ENCODE measurements at regions not wholly inside any gene's neighbourhood (a gene's known extent, or its start where the extent isn't known, plus 50 kb on each side); places are given as distances from the start of the nearest gene placed in this dataset.

DNA sequence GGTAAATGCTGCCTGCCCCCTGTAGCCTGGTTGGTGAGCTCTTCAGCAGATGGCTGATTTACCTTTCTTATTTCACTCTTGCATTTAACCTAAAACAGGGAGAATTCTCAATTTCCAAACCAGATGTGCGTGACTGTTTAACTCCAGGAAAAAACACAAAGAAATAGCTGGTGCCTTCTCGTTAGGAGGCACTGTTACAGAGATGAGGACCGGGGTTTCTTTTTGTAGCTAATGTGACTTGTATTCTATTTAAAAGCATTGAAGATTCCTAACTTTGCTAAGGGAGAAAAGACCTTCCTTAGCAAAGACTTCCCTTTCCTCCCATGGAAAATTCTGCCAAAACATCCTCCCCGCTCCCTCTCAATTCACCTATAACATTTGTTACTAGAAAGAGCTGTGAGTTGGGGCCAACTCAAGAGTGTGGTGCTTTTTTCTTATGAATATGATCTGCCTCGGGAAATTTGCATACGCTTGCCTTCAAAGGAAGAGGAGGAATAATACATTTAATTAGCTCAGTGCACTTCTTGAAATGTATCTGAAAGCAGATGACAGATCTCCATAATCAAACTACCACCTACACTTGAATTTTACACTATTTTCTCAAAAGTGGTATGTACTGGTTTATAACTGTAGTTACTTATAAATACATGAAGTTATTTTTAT lies 102.0 kb upstream of the ARID2 start:
- Histone ChIP-seq H3K4me3 (no peak overlapping the region), H3K4me2 (ENCODE audit: insufficient read depth, low read length) (no peak overlapping the region), H2AFZ (ENCODE audit: low read depth, low read length) (no peak overlapping the region), H3K4me1 (replicated peaks in 1 of 2; ENCODE audit: control insufficient read depth in 2 of 2, insufficient read depth in 2 of 2, low read length in 2 of 2) (no peaks in the 10 kb centered on the region), H4K20me1 (replicated peaks; ENCODE audit: control insufficient read depth, insufficient read depth, low read length) (no peaks in the 10 kb centered on the region), H3K9ac (ENCODE audit: insufficient read depth in 1 of 2, low read depth in 2 of 2, low read length in 2 of 2) (no peak overlapping the region), H3K27ac (ENCODE audit: extremely low read depth, low read depth, low read length) (no peak overlapping the region), H3K79me2 (ENCODE audit: control insufficient read depth, insufficient read depth, low read length) (no peaks in the 10 kb centered on the region), H3K36me3 (ENCODE audit: control insufficient read depth, insufficient read depth, low read length) (no peaks in the 10 kb centered on the region), H3K9me3 (replicated peaks; ENCODE audit: control insufficient read depth, insufficient read depth, low read depth, low read length) (no peaks in the 10 kb centered on the region), H3K9me1 (ENCODE audit: control insufficient read depth, insufficient read depth, low read length) (no peaks in the 10 kb centered on the region), H3K27me3 (ENCODE audit: control insufficient read depth in 2 of 2, insufficient read depth in 2 of 2, low read length in 2 of 2) (peaks cover 5 to 15% of the 10 kb centered on the region in 2 experiments; a peak in 4 of 5 replicates)
- BruUV-seq (replicated peaks), result no TSS peak
- ATAC-seq, result no peak
- no peak for FAIRE-seq
- DNase-seq (ENCODE audit: extremely low read depth in 1 of 4, low spot score in 3 of 4), result no peak
- 1% methylated on average over 6 of the region's 6 CpGs for WGBS (ENCODE audit: insufficient coverage, low coverage, missing lambda C conversion rate)
- ChIA-PET POLR2A (interaction anchor here (0.7 kb wide), 1 partner anchor 8 kb away, joined by 3 read pairs; no protein-coding TSS in a partner anchor), CTCF (ENCODE audit: low intra/inter-chr PET ratio) (no interaction called here)
- in situ Hi-C loops (cut with MboI), result no loop called here
- intact Hi-C loops (cut with micrococcal nuclease), result no loop called here
- TF ChIP-seq, protein P1, sequence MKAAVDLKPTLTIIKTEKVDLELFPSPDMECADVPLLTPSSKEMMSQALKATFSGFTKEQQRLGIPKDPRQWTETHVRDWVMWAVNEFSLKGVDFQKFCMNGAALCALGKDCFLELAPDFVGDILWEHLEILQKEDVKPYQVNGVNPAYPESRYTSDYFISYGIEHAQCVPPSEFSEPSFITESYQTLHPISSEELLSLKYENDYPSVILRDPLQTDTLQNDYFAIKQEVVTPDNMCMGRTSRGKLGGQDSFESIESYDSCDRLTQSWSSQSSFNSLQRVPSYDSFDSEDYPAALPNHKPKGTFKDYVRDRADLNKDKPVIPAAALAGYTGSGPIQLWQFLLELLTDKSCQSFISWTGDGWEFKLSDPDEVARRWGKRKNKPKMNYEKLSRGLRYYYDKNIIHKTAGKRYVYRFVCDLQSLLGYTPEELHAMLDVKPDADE (conservative IDR thresholded peaks at IDR 0.05; ENCODE audit: control insufficient read depth, low read depth, low read length), result no peak
- TF ChIP-seq, protein P2, sequence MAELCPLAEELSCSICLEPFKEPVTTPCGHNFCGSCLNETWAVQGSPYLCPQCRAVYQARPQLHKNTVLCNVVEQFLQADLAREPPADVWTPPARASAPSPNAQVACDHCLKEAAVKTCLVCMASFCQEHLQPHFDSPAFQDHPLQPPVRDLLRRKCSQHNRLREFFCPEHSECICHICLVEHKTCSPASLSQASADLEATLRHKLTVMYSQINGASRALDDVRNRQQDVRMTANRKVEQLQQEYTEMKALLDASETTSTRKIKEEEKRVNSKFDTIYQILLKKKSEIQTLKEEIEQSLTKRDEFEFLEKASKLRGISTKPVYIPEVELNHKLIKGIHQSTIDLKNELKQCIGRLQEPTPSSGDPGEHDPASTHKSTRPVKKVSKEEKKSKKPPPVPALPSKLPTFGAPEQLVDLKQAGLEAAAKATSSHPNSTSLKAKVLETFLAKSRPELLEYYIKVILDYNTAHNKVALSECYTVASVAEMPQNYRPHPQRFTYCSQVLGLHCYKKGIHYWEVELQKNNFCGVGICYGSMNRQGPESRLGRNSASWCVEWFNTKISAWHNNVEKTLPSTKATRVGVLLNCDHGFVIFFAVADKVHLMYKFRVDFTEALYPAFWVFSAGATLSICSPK (IDR thresholded peaks at IDR 0.05; ENCODE audit: borderline replicate concordance), result no peak
- TF ChIP-seq, protein P3, sequence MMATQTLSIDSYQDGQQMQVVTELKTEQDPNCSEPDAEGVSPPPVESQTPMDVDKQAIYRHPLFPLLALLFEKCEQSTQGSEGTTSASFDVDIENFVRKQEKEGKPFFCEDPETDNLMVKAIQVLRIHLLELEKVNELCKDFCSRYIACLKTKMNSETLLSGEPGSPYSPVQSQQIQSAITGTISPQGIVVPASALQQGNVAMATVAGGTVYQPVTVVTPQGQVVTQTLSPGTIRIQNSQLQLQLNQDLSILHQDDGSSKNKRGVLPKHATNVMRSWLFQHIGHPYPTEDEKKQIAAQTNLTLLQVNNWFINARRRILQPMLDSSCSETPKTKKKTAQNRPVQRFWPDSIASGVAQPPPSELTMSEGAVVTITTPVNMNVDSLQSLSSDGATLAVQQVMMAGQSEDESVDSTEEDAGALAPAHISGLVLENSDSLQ (IDR thresholded peaks at IDR 0.05), result no peak
- TF ChIP-seq ZNF124 (CRISPR knock-in tag; IDR thresholded peaks at IDR 0.05), result no peak
- TF ChIP-seq SIX5 (IDR thresholded peaks at IDR 0.05; ENCODE audit: borderline replicate concordance in 1 of 2, insufficient read depth in 1 of 2, low read depth in 1 of 2, low read length in 2 of 2), result no peak
- TF ChIP-seq, protein P4, sequence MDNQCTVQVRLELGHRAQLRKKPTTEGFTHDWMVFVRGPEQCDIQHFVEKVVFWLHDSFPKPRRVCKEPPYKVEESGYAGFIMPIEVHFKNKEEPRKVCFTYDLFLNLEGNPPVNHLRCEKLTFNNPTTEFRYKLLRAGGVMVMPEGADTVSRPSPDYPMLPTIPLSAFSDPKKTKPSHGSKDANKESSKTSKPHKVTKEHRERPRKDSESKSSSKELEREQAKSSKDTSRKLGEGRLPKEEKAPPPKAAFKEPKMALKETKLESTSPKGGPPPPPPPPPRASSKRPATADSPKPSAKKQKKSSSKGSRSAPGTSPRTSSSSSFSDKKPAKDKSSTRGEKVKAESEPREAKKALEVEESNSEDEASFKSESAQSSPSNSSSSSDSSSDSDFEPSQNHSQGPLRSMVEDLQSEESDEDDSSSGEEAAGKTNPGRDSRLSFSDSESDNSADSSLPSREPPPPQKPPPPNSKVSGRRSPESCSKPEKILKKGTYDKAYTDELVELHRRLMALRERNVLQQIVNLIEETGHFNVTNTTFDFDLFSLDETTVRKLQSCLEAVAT (IDR thresholded peaks at IDR 0.05), result no peak
- TF ChIP-seq, protein P5, sequence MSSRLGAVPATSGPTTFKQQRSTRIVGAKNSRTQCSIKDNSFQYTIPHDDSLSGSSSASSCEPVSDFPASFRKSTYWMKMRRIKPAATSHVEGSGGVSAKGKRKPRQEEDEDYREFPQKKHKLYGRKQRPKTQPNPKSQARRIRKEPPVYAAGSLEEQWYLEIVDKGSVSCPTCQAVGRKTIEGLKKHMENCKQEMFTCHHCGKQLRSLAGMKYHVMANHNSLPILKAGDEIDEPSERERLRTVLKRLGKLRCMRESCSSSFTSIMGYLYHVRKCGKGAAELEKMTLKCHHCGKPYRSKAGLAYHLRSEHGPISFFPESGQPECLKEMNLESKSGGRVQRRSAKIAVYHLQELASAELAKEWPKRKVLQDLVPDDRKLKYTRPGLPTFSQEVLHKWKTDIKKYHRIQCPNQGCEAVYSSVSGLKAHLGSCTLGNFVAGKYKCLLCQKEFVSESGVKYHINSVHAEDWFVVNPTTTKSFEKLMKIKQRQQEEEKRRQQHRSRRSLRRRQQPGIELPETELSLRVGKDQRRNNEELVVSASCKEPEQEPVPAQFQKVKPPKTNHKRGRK (tag; IDR thresholded peaks at IDR 0.05), result no peak
- TF ChIP-seq, protein P6, sequence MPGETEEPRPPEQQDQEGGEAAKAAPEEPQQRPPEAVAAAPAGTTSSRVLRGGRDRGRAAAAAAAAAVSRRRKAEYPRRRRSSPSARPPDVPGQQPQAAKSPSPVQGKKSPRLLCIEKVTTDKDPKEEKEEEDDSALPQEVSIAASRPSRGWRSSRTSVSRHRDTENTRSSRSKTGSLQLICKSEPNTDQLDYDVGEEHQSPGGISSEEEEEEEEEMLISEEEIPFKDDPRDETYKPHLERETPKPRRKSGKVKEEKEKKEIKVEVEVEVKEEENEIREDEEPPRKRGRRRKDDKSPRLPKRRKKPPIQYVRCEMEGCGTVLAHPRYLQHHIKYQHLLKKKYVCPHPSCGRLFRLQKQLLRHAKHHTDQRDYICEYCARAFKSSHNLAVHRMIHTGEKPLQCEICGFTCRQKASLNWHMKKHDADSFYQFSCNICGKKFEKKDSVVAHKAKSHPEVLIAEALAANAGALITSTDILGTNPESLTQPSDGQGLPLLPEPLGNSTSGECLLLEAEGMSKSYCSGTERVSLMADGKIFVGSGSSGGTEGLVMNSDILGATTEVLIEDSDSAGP (CRISPR knock-in tag; IDR thresholded peaks at IDR 0.05), result no peak
- no peak for TF ChIP-seq NR1H2 (CRISPR knock-in tag; IDR thresholded peaks at IDR 0.05)
- no peak for TF ChIP-seq ZNF445 (CRISPR knock-in tag; IDR thresholded peaks at IDR 0.05; ENCODE audit: low read depth)
- TF ChIP-seq KLF10 (CRISPR knock-in tag; IDR thresholded peaks at IDR 0.05), result no peak
- TF ChIP-seq FOXJ3 (CRISPR knock-in tag; IDR thresholded peaks at IDR 0.05), result no peak
- TF ChIP-seq DNMT1 (IDR thresholded peaks at IDR 0.05), result no peak

All from K562 (cell line).